ENCODE measurements at regions not wholly inside any gene's neighbourhood (a gene's known extent, or its start where the extent isn't known, plus 50 kb on each side); places are given as distances from the start of the nearest gene placed in this dataset.

GRCh38 chr1:3981261-3981660 is 81.2 kb upstream of the C1orf174 start:
- TF ChIP-seq CTCF (conservative IDR thresholded peaks at IDR 0.05; ENCODE audit: control insufficient read depth, insufficient read depth, low read depth, low read length) = no peak
- no peak overlapping the region for H3K4me3 ChIP-seq (ENCODE audit: control insufficient read depth, low read depth, low read length)
- DNase-seq (ENCODE audit: low read depth) = no peak

- no peak for TF ChIP-seq CTCF (conservative IDR thresholded peaks at IDR 0.05; ENCODE audit: control insufficient read depth, insufficient read depth, low read depth, low read length)
- H3K4me3 ChIP-seq (ENCODE audit: control insufficient read depth, low read depth, low read length) = no peak overlapping the region
- DNase-seq (ENCODE audit: low read depth) = no peak
These were observed 81.9 kb upstream of the C1orf174 start for GRCh38 chr1:3981746-3982505.

- no peak for TF ChIP-seq CTCF (conservative IDR thresholded peaks at IDR 0.05; ENCODE audit: control insufficient read depth, insufficient read depth, low read depth, low read length)
- DNase-seq (ENCODE audit: low read depth) = no peak
- H3K4me3 ChIP-seq (ENCODE audit: control insufficient read depth, low read depth, low read length) = no peak overlapping the region
These were observed 83.1 kb upstream of the C1orf174 start for GRCh38 chr1:3983181-3983580.

GRCh38 chr1:3984586-3984985 is 84.5 kb upstream of the C1orf174 start:
- DNase-seq (ENCODE audit: low read depth) = no peak
- H3K4me3 ChIP-seq (ENCODE audit: control insufficient read depth, low read depth, low read length) = no peak overlapping the region
- no peak for TF ChIP-seq CTCF (conservative IDR thresholded peaks at IDR 0.05; ENCODE audit: control insufficient read depth, insufficient read depth, low read depth, low read length)

- H3K4me3 ChIP-seq (ENCODE audit: control insufficient read depth, low read depth, low read length) = no peak overlapping the region
- DNase-seq (ENCODE audit: low read depth) = no peak
- no peak for TF ChIP-seq CTCF (conservative IDR thresholded peaks at IDR 0.05; ENCODE audit: control insufficient read depth, insufficient read depth, low read depth, low read length)
These were observed 86.7 kb upstream of the C1orf174 start for GRCh38 chr1:3986686-3987218.

- no peak overlapping the region for H3K4me3 ChIP-seq (ENCODE audit: control insufficient read depth, low read depth, low read length)
- no peak for TF ChIP-seq CTCF (conservative IDR thresholded peaks at IDR 0.05; ENCODE audit: control insufficient read depth, insufficient read depth, low read depth, low read length)
- DNase-seq (ENCODE audit: low read depth) = no peak
These were observed 87.7 kb upstream of the C1orf174 start for GRCh38 chr1:3987669-3988235.
